H1 (cell line): ENCODE measurements at regions not wholly inside any gene's neighbourhood (a gene's known extent, or its start where the extent isn't known, plus 50 kb on each side); places are given as distances from the start of the nearest gene placed in this dataset.
"Not testable (repeated sequence)": the region's sequence is repeated elsewhere in the genome, so short reads cannot be mapped to it uniquely, and the experiment has no call there.

ENCODE experiments used
- CTCF ChIA-PET: fragments of 300-600 bp; sonication (Branson Sonifier 250); formaldehyde crosslinking; loops from one replicate; lab custom pipeline; 2021; ENCODE audit not compliant: partially characterized antibody; lab: Charles Lee
- POLR2A ChIA-PET: fragments of 300-600 bp; sonication (Branson Sonifier 250); formaldehyde crosslinking; loops from one replicate; lab custom pipeline; 2021; ENCODE audit warnings: inconsistent platforms; ENCODE audit not compliant: partially characterized antibody; lab: Charles Lee
- DNase-seq, 2 experiments: peaks; one replicate each; pipeline versions ENCODE4 v3.0.0 to v3.0.0-alpha.2; 2010 to 2022; ENCODE audit warnings: low spot score in 2 of 2, low read depth in 1 of 2, mixed read lengths in 1 of 2
- FAIRE-seq: peaks from 2 replicates; lab custom pipeline; 2011; peaks lifted over from hg19 to GRCh38; lab: Jason Lieb, UNC
- H2AFZ ChIP-seq: 2 replicates; pipeline ENCODE4 v1.8.1; 2012; ENCODE audit warnings: low read length, inconsistent platforms
- H2AK5ac ChIP-seq: 2 replicates; pipeline ENCODE4 v1.6.1; 2013; ENCODE audit warnings: low read depth, low read length
- H2BK120ac ChIP-seq: replicated peaks from 2 replicates; pipeline ENCODE3; 2013; ENCODE audit warnings: low read depth, low read length, inconsistent platforms
- H2BK12ac ChIP-seq: 2 replicates; pipeline ENCODE4 v1.6.1; 2013; ENCODE audit warnings: low read depth, low read length
- H2BK15ac ChIP-seq: 2 replicates; pipeline ENCODE4 v1.6.1; 2013; ENCODE audit warnings: low read length
- H2BK20ac ChIP-seq: 2 replicates; pipeline ENCODE4 v1.6.1; 2013; ENCODE audit warnings: low read length
- H2BK5ac ChIP-seq: 2 replicates; pipeline ENCODE4 v1.6.1; 2013; ENCODE audit warnings: low read depth, low read length
- H3K14ac ChIP-seq: 2 replicates; pipeline ENCODE4 v1.6.1; 2013; ENCODE audit warnings: inconsistent platforms; ENCODE audit not compliant: insufficient read length
- H3K18ac ChIP-seq: 2 replicates; pipeline ENCODE4 v1.6.1; 2013; ENCODE audit warnings: low read length; ENCODE audit errors: extremely low read depth
- H3K23ac ChIP-seq: 2 replicates; pipeline ENCODE4 v1.6.1; 2013; ENCODE audit warnings: inconsistent platforms; ENCODE audit not compliant: insufficient read length
- H3K23me2 ChIP-seq: 2 replicates; pipeline ENCODE4 v1.6.1; 2013; ENCODE audit warnings: low read depth, low read length
- H3K27ac ChIP-seq: 2 replicates; pipeline ENCODE4 v1.6.1; 2011; ENCODE audit warnings: low read depth, low read length, inconsistent platforms
- H3K27me3 ChIP-seq, 4 experiments: replicated peaks in 1 of 4; 1 replicate in 1 of 4; 2 replicates in 3 of 4; pipeline versions ENCODE4 v1.6.1 to v1.8.1; 2011 to 2013; ENCODE audit warnings: low read length in 3 of 4, mild to moderate bottlenecking in 3 of 4, inconsistent platforms in 2 of 4, mixed read lengths in 2 of 4, moderate library complexity in 1 of 4; ENCODE audit not compliant: control insufficient read depth in 3 of 4, insufficient read depth in 3 of 4; ENCODE audit errors: extremely low read depth in 1 of 4
- H3K36me3 ChIP-seq, 4 experiments: 2 replicates each; pipeline versions ENCODE4 v1.6.1 to v1.8.1; 2011 to 2013; ENCODE audit warnings: mild to moderate bottlenecking in 4 of 4, low read length in 3 of 4, moderate library complexity in 2 of 4, control low read depth in 1 of 4, inconsistent platforms in 1 of 4; ENCODE audit not compliant: insufficient read depth in 4 of 4, control insufficient read depth in 2 of 4
- H3K4ac ChIP-seq: replicated peaks from 2 replicates; pipeline ENCODE3; 2013; ENCODE audit warnings: low read length, low read depth, mixed read lengths, inconsistent platforms; ENCODE audit not compliant: insufficient read length
- H3K4me1 ChIP-seq, 4 experiments: replicated peaks in 1 of 4; 1 replicate in 1 of 4; 2 replicates in 3 of 4; pipeline versions ENCODE4 v1.6.1 to v1.8.1; 2011 to 2013; ENCODE audit warnings: low read length in 3 of 4, inconsistent platforms in 2 of 4, mixed read lengths in 1 of 4; ENCODE audit not compliant: insufficient read depth in 4 of 4, control insufficient read depth in 3 of 4
- H3K4me2 ChIP-seq, 2 experiments: 2 replicates each; pipeline versions ENCODE4 v1.6.1 to v1.8.1; 2011 to 2013; ENCODE audit warnings: low read depth in 2 of 2, low read length in 2 of 2, control low read depth in 1 of 2, inconsistent platforms in 1 of 2, mild to moderate bottlenecking in 1 of 2; ENCODE audit not compliant: insufficient read depth in 1 of 2
- H3K4me3 ChIP-seq, 4 experiments: fragments of 200-600, 300-600 bp in 1 of 4; sonication (generic), shearing (Covaris generic), sonication (Bioruptor Twin) in 1 of 4; 2 replicates each; pipeline versions ENCODE4 v1.5.1 to v1.8.1; 2011 to 2016; ENCODE audit warnings: low read length in 4 of 4, low read depth in 3 of 4, control low read depth in 2 of 4, inconsistent platforms in 2 of 4, mild to moderate bottlenecking in 2 of 4, mixed read lengths in 1 of 4, moderate library complexity in 1 of 4; ENCODE audit not compliant: insufficient read depth in 2 of 4; ENCODE audit errors: extremely low read depth in 1 of 4
- H3K56ac ChIP-seq: replicated peaks from 2 replicates; pipeline ENCODE3; 2013; ENCODE audit warnings: low read depth, mild to moderate bottlenecking, mixed read lengths, low read length, inconsistent platforms; ENCODE audit not compliant: insufficient read length
- H3K79me1 ChIP-seq: 2 replicates; pipeline ENCODE4 v1.6.1; 2013; ENCODE audit warnings: low read depth, low read length, control low read depth
- H3K79me2 ChIP-seq, 2 experiments: 2 replicates each; pipeline versions ENCODE4 v1.6.1 to v1.8.1; 2012 to 2013; ENCODE audit warnings: low read length in 2 of 2, mild to moderate bottlenecking in 2 of 2, inconsistent platforms in 1 of 2; ENCODE audit not compliant: insufficient read depth in 2 of 2, control insufficient read depth in 1 of 2
- H3K9ac ChIP-seq, 4 experiments: replicated peaks in 1 of 4; 1 replicate in 1 of 4; 2 replicates in 3 of 4; pipeline versions ENCODE4 v1.6.1 to v1.8.1; 2011 to 2013; ENCODE audit warnings: low read depth in 3 of 4, low read length in 3 of 4, control low read depth in 2 of 4, mild to moderate bottlenecking in 2 of 4, moderate library complexity in 2 of 4, inconsistent platforms in 1 of 4; ENCODE audit errors: extremely low read depth in 1 of 4
- H3K9me3 ChIP-seq, 2 experiments: 2 replicates each; pipeline versions ENCODE4 v1.6.1 to v1.8.1; 2012 to 2013; ENCODE audit warnings: mild to moderate bottlenecking in 2 of 2, moderate library complexity in 2 of 2, control low read depth in 1 of 2, inconsistent platforms in 1 of 2, low read depth in 1 of 2, low read length in 1 of 2, mixed read lengths in 1 of 2; ENCODE audit not compliant: insufficient read depth in 2 of 2
- H4K20me1 ChIP-seq, 2 experiments: replicated peaks in 1 of 2; 2 replicates each; pipeline versions ENCODE3 to v1.8.1; 2011 to 2013; ENCODE audit warnings: inconsistent platforms in 2 of 2, low read length in 2 of 2, mild to moderate bottlenecking in 1 of 2; ENCODE audit not compliant: insufficient read depth in 2 of 2, control insufficient read depth in 1 of 2
- H4K5ac ChIP-seq: 2 replicates; pipeline ENCODE4 v1.6.1; 2013; ENCODE audit warnings: low read length, low read depth, mixed read lengths, inconsistent platforms; ENCODE audit not compliant: insufficient read length
- H4K8ac ChIP-seq: 2 replicates; pipeline ENCODE4 v1.8.0; 2013; ENCODE audit warnings: mild to moderate bottlenecking, moderate library complexity, low read length, inconsistent platforms; ENCODE audit not compliant: insufficient read depth; ENCODE audit errors: extremely low read depth
- H4K91ac ChIP-seq: replicated peaks from 2 replicates; pipeline ENCODE3; 2013; ENCODE audit warnings: low read length, mixed read lengths, inconsistent platforms; ENCODE audit not compliant: insufficient read length
- WGBS, 2 experiments: shearing (Covaris generic) in 1 of 2; methylation state at CpG; one replicate each; pipeline versions ENCODE4 v1.1.6 to v1.1.7; 2013 to 2015; ENCODE audit warnings: low lambda C conversion rate in 2 of 2, mixed read lengths in 2 of 2, inconsistent platforms in 1 of 2, low coverage in 1 of 2, missing lambda C conversion rate in 1 of 2; ENCODE audit not compliant: insufficient replicate concordance in 2 of 2, insufficient coverage in 1 of 2, insufficient read length in 1 of 2; ENCODE audit errors: extremely low coverage in 1 of 2, missing lambda C conversion rate in 1 of 2; 5-methylcytosine and 5-hydroxymethylcytosine counted together

DNA sequence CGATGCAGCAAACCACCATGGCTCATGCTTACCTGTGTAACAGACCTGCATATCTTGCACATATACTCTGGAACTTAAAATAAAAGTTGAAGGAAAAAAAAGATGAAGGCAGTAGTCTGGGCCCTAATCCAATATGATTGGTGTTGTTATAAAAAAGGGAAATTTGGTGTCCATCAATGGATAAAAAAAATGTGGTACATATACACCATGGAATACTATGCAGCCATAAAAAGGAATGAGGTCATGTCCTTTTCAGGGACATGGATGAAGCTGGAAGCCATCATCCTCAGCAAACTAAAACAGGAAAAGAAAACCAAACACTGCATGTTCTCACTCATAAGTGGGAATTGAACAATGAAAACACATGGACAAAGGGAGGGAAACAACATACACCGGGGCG is 74.1 kb upstream of the GPR101 start:
- H3K4ac ChIP-seq, H3K27ac ChIP-seq, H3K36me3 ChIP-seq, H3K9ac ChIP-seq, H3K56ac ChIP-seq, H3K27me3 ChIP-seq, H4K91ac ChIP-seq, H3K14ac ChIP-seq, H3K9me3 ChIP-seq, H2BK20ac ChIP-seq, H3K23ac ChIP-seq, FAIRE-seq, H2BK12ac ChIP-seq, H4K5ac ChIP-seq, H3K23me2 ChIP-seq, H3K4me3 ChIP-seq, DNase-seq, H3K18ac ChIP-seq, H4K20me1 ChIP-seq, H2BK5ac ChIP-seq, H2AFZ ChIP-seq, H3K79me1 ChIP-seq, H3K79me2 ChIP-seq, H3K4me1 ChIP-seq, POLR2A ChIA-PET, H2BK120ac ChIP-seq, H2BK15ac ChIP-seq, H3K4me2 ChIP-seq, H4K8ac ChIP-seq, H2AK5ac ChIP-seq: not testable (repeated sequence)
- 88% methylated on average over 1 of the region's 3 CpGs; no CpG with 5 or more reads in 1 of the 2 experiments for WGBS, 2 experiments
- CTCF ChIA-PET, result interaction anchor here (0.6 to 1.2 kb wide), 2 partner anchors 145 to 413 kb away, joined by 3 to 4 read pairs; no protein-coding TSS in a partner anchor
